K562 (cell line): ENCODE measurements at regions not wholly inside any gene's neighbourhood (a gene's known extent, or its start where the extent isn't known, plus 50 kb on each side); places are given as distances from the start of the nearest gene placed in this dataset.

ENCODE experiments used
- ATAC-seq: fragments of 200-7000 bp; cut with Tn5 transposase; 3 replicates; pipeline ENCODE4 v1.9.1; 2020; ENCODE audit warnings: moderate library complexity
- BruUV-seq: library from RNA; stranded (reverse); fragments of 400-500 nt; replicated peaks from 2 replicates; lab custom pipeline; 2021; lab: Mats Ljungman, UMichigan
- CTCF ChIA-PET: fragments of 300-600 bp; formaldehyde crosslinking; extraction: SDS; loops from one replicate; lab custom pipeline; 2021; ENCODE audit warnings: low intra/inter-chr PET ratio; lab: Yijun Ruan, JAX
- POLR2A ChIA-PET: fragments of 300-600, 350-650 bp; sonication (Branson Sonifier 250); formaldehyde crosslinking; extraction: SDS; loops from one replicate; lab custom pipeline; 2021; ENCODE audit warnings: antibody characterized with exemption, inconsistent platforms; lab: Yijun Ruan, JAX
- DNase-seq, 4 experiments: peaks; one replicate each; pipeline versions ENCODE4 v3.0.0 to v3.0.0-alpha.2; 2011 to 2018; ENCODE audit warnings: low spot score in 3 of 4, mixed read lengths in 3 of 4; ENCODE audit errors: extremely low read depth in 1 of 4
- FAIRE-seq: peaks from 2 replicates; lab custom pipeline; 2011; peaks lifted over from hg19 to GRCh38; lab: Jason Lieb, UNC
- H2AFZ ChIP-seq: 2 replicates; pipeline ENCODE4 v1.6.0; 2011; ENCODE audit warnings: low read depth, low read length, control low read depth, inconsistent platforms
- H3K27ac ChIP-seq: fragments of 200-600 bp; 3 replicates; pipeline ENCODE4 v1.8.0; 2011; ENCODE audit warnings: low read depth, mild to moderate bottlenecking, control low read depth, inconsistent platforms, low read length, moderate library complexity, mixed read lengths; ENCODE audit errors: extremely low read depth
- H3K27me3 ChIP-seq, 2 experiments: fragments of 300-600 bp in 1 of 2; 2 replicates in 1 of 2; 3 replicates in 1 of 2; pipeline versions ENCODE4 v1.6.0 to v1.8.0; 2011; ENCODE audit warnings: inconsistent platforms in 2 of 2, low read length in 2 of 2, mild to moderate bottlenecking in 1 of 2, mixed read lengths in 1 of 2, moderate library complexity in 1 of 2; ENCODE audit not compliant: control insufficient read depth in 2 of 2, insufficient read depth in 2 of 2
- H3K36me3 ChIP-seq: fragments of 300-600 bp; 3 replicates; pipeline ENCODE4 v1.8.0; 2011; ENCODE audit warnings: mild to moderate bottlenecking, low read length, inconsistent platforms; ENCODE audit not compliant: control insufficient read depth, insufficient read depth
- H3K4me1 ChIP-seq, 2 experiments: fragments of 200-600 bp in 1 of 2; replicated peaks in 1 of 2; 2 replicates in 1 of 2; 3 replicates in 1 of 2; pipeline versions ENCODE4 v1.5.1 to v1.8.0; 2011; ENCODE audit warnings: inconsistent platforms in 2 of 2, low read length in 2 of 2, mild to moderate bottlenecking in 1 of 2, mixed read lengths in 1 of 2, moderate library complexity in 1 of 2; ENCODE audit not compliant: control insufficient read depth in 2 of 2, insufficient read depth in 2 of 2
- H3K4me2 ChIP-seq: 2 replicates; pipeline ENCODE4 v1.6.1; 2011; ENCODE audit warnings: low read length, control low read depth, inconsistent platforms, mixed read lengths; ENCODE audit not compliant: insufficient read depth
- H3K4me3 ChIP-seq: fragments of 200-600 bp; sonication (generic), shearing (Covaris generic); 2 replicates; pipeline ENCODE4 v1.5.1; 2016; ENCODE audit warnings: control low read depth, inconsistent platforms
- H3K79me2 ChIP-seq: fragments of 200-600 bp; 3 replicates; pipeline ENCODE4 v1.8.0; 2011; ENCODE audit warnings: low read length, inconsistent platforms; ENCODE audit not compliant: control insufficient read depth, insufficient read depth
- H3K9ac ChIP-seq, 2 experiments: 2 replicates each; pipeline versions ENCODE4 v1.6.0 to v1.6.1; 2011; ENCODE audit warnings: low read depth in 2 of 2, low read length in 2 of 2, control low read depth in 1 of 2, inconsistent platforms in 1 of 2, mild to moderate bottlenecking in 1 of 2, mixed read lengths in 1 of 2; ENCODE audit not compliant: insufficient read depth in 1 of 2
- H3K9me1 ChIP-seq: one replicate; pipeline ENCODE4 v1.6.0; 2011; ENCODE audit warnings: inconsistent platforms, mild to moderate bottlenecking, low read length, moderate library complexity; ENCODE audit not compliant: control insufficient read depth, insufficient read depth
- H3K9me3 ChIP-seq: replicated peaks from 2 replicates; pipeline ENCODE4 v1.5.1; 2011; ENCODE audit warnings: low read depth, low read length, inconsistent platforms; ENCODE audit not compliant: control insufficient read depth, insufficient read depth
- H4K20me1 ChIP-seq: replicated peaks from 2 replicates; pipeline ENCODE4 v1.6.1; 2011; ENCODE audit warnings: low read length, inconsistent platforms, mixed read lengths; ENCODE audit not compliant: control insufficient read depth, insufficient read depth
- ATF1 ChIP-seq, 2 experiments: fragments of 450-650 bp in 1 of 2; IDR thresholded peaks; 2 replicates each; pipeline ENCODE4 v1.6.1; 2016; ENCODE audit warnings: missing compliant biosample characterization in 1 of 2, missing genetic modification characterization in 1 of 2
- ATF7 ChIP-seq: fragments of 450-650 bp; IDR thresholded peaks from 2 replicates; pipeline ENCODE4 v1.7.1; 2014; ENCODE audit warnings: mild to moderate bottlenecking, moderate library complexity
- CHD4 ChIP-seq: fragments of 200-600 bp; sonication (generic); IDR thresholded peaks from 3 replicates; pipeline ENCODE4 v1.6.1; 2012; ENCODE audit warnings: low read depth, mild to moderate bottlenecking, mixed read lengths, low read length, inconsistent platforms; ENCODE audit not compliant: insufficient read depth, insufficient replicate concordance, poor library complexity, severe bottlenecking
- CREB1 ChIP-seq, 2 experiments: sonication (generic) in 1 of 2; formaldehyde crosslinking in 1 of 2; IDR thresholded peaks; 2 replicates each; pipeline versions ENCODE4 v1.6.1 to v1.8.0; 2012 to 2022; ENCODE audit warnings: inconsistent platforms in 1 of 2, mild to moderate bottlenecking in 1 of 2, missing genetic modification reagents in 1 of 2, moderate library complexity in 1 of 2
- CREM ChIP-seq: IDR thresholded peaks from 2 replicates; pipeline ENCODE4 v1.6.1; 2014; ENCODE audit warnings: antibody characterized with exemption, low read depth
- JUN ChIP-seq, 2 experiments: sonication (generic) in 1 of 2; formaldehyde crosslinking in 1 of 2; IDR thresholded peaks; 2 replicates each; pipeline versions ENCODE4 v1.6.1 to v1.8.0; 2012 to 2022; ENCODE audit warnings: borderline replicate concordance in 2 of 2, mild to moderate bottlenecking in 2 of 2, improper control_type of control experiment in 1 of 2, low read depth in 1 of 2, low read length in 1 of 2, missing genetic modification reagents in 1 of 2
- JUND ChIP-seq, 2 experiments: IDR thresholded peaks; 2 replicates in 1 of 2; 3 replicates in 1 of 2; pipeline ENCODE4 v1.6.1; 2011; ENCODE audit warnings: borderline replicate concordance in 2 of 2, low read depth in 2 of 2, low read length in 2 of 2, improper control_type of control experiment in 1 of 2, missing biosample characterization in 1 of 2, missing genetic modification characterization in 1 of 2, missing genetic modification reagents in 1 of 2
- NFYB ChIP-seq: IDR thresholded peaks from 2 replicates; pipeline ENCODE4 v1.6.1; 2011; ENCODE audit warnings: mild to moderate bottlenecking, moderate library complexity; ENCODE audit not compliant: insufficient read length; ENCODE audit errors: extremely low read depth
- RBM25 ChIP-seq: fragments of 200-400 bp; formaldehyde crosslinking; IDR thresholded peaks from 2 replicates; pipeline ENCODE4 v1.6.1; 2018; ENCODE audit warnings: low read length, low read depth, moderate library complexity; ENCODE audit not compliant: severe bottlenecking
- TCFL5 ChIP-seq: fragments of 250-450 bp; sonication (Bioruptor Pico); conservative IDR thresholded peaks from 2 replicates; pipeline ENCODE4 v1.6.1; 2021; ENCODE audit warnings: mild to moderate bottlenecking, moderate library complexity, matching md5 sums
- WGBS: fragments of 100-300 bp; shearing (Covaris generic); methylation state at CpG from one replicate; pipeline ENCODE4 v1.1.6; 2016; ENCODE audit warnings: low coverage, mixed read lengths; ENCODE audit not compliant: insufficient coverage; ENCODE audit errors: missing lambda C conversion rate; 5-methylcytosine and 5-hydroxymethylcytosine counted together
- in situ Hi-C: fragments of 300-500 bp; cut with MboI; formaldehyde crosslinking; loops from 4 replicates; pipeline ENCODE4 v1.15.0; 2018; ENCODE audit warnings: inconsistent platforms, mixed read lengths
- intact Hi-C: fragments of 100-400 bp; cut with micrococcal nuclease; formaldehyde crosslinking; loops from 2 replicates; pipeline ENCODE4 v1.14.2; 2022
- TF ChIP-seq, protein P1 (sequence below), 2 experiments: IDR thresholded peaks; 2 replicates each; pipeline ENCODE4 v1.6.1; 2012; ENCODE audit warnings: improper control_type of control experiment in 2 of 2, low read depth in 2 of 2, low read length in 2 of 2, borderline replicate concordance in 1 of 2
- TF ChIP-seq, protein P2 (sequence below): fragments of 450-650 bp; IDR thresholded peaks from 2 replicates; pipeline ENCODE4 v1.6.1; 2016; ENCODE audit warnings: missing biosample characterization, missing genetic modification characterization
- TF ChIP-seq, protein P3 (sequence below): sonication (generic); formaldehyde crosslinking; IDR thresholded peaks from 2 replicates; pipeline ENCODE4 v1.8.1; 2022; ENCODE audit warnings: missing genetic modification reagents

DNA sequence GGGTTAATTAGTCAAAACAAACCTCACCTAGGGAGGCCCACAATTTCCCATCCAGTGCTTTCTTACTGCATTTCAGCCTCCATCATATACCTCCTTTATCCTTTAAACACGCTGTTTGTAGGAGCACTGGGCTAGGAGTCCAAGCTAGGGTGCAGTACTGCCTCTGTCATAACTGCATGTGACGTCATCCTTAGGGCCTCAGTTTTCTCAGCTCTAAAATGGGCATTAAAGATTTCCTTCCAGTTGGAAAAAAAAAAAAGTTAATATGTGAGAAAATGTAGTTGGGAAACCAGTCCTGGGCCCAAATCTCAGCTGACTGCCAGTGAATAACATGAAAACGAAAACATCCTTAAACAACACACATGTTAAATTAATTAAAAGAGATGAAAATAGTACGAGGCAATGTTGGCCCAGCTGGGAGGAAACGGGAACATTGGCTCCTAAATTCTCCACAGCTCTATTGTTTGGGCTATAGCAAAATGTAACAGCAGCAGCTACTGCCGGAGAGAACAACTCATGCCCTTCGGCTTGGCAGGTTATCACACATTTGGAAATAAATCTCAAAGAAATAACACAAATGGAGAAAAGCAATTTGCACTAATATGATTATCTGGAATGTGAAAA is 79.9 kb upstream of the CCDC167 start:
- no peak overlapping the region for H3K27ac ChIP-seq
- H3K4me1 ChIP-seq, result peaks cover 0 to 7% of the 10 kb centered on the region in 2 experiments; a peak in 2 of 5 replicates
- no peak for ATAC-seq
- WGBS, result 17% methylated on average over 7 of the region's 7 CpGs
- no peaks in the 10 kb centered on the region for H3K79me2 ChIP-seq
- H3K9ac ChIP-seq, result no peak overlapping the region
- peaks cover 11% of the 10 kb centered on the region; the same call in 1 of the 2 replicates for H4K20me1 ChIP-seq
- H3K9me3 ChIP-seq, result no peaks in the 10 kb centered on the region
- FAIRE-seq, result peak; percentile 35
- H2AFZ ChIP-seq, result no peak overlapping the region
- DNase-seq, result no peak
- BruUV-seq, result no TSS peak
- in situ Hi-C loops, result no loop called here
- POLR2A ChIA-PET, result interaction anchor here (0.6 to 2.5 kb wide), 6 partner anchors 11 to 561 kb away, joined by 3 to 6 read pairs (median 4); no protein-coding TSS in a partner anchor
- no peak overlapping the region for H3K4me2 ChIP-seq
- H3K4me3 ChIP-seq, result no peak overlapping the region
- no peaks in the 10 kb centered on the region for H3K9me1 ChIP-seq
- CTCF ChIA-PET, result interaction anchor here (0.7 kb wide), 1 partner anchor 112 kb away, joined by 4 read pairs; no protein-coding TSS in a partner anchor
- intact Hi-C loops, result no loop called here
- no peaks in the 10 kb centered on the region for H3K36me3 ChIP-seq
- H3K27me3 ChIP-seq, result peaks cover 50 to 69% of the 10 kb centered on the region in 2 experiments
- TF ChIP-seq NFYB, result no peak
- peak; percentile 92 for TF ChIP-seq RBM25
- peak; percentile 31; the same call in 1 of the 2 replicates for TF ChIP-seq ATF1 (CRISPR knock-in tag; IDR thresholded peaks at IDR 0.05)
- peak; percentile 89 for TF ChIP-seq ATF1 (tag; IDR thresholded peaks at IDR 0.05)
- TF ChIP-seq CHD4, result peak; percentile 63
- TF ChIP-seq CREM, result peak; percentile 82
- peak; percentile 64 for TF ChIP-seq JUND (IDR thresholded peaks at IDR 0.05; ENCODE audit: borderline replicate concordance, low read depth, low read length)
- peak; percentile 89 for TF ChIP-seq JUND (tag; IDR thresholded peaks at IDR 0.05; ENCODE audit: borderline replicate concordance, low read depth, low read length)
- TF ChIP-seq ATF7, result peak; percentile 90
- TF ChIP-seq, protein P1, sequence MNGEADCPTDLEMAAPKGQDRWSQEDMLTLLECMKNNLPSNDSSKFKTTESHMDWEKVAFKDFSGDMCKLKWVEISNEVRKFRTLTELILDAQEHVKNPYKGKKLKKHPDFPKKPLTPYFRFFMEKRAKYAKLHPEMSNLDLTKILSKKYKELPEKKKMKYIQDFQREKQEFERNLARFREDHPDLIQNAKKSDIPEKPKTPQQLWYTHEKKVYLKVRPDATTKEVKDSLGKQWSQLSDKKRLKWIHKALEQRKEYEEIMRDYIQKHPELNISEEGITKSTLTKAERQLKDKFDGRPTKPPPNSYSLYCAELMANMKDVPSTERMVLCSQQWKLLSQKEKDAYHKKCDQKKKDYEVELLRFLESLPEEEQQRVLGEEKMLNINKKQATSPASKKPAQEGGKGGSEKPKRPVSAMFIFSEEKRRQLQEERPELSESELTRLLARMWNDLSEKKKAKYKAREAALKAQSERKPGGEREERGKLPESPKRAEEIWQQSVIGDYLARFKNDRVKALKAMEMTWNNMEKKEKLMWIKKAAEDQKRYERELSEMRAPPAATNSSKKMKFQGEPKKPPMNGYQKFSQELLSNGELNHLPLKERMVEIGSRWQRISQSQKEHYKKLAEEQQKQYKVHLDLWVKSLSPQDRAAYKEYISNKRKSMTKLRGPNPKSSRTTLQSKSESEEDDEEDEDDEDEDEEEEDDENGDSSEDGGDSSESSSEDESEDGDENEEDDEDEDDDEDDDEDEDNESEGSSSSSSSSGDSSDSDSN (IDR thresholded peaks at IDR 0.05; ENCODE audit: borderline replicate concordance in 1 of 2, low read depth in 2 of 2, low read length in 2 of 2), result no peak
- TF ChIP-seq, protein P2, sequence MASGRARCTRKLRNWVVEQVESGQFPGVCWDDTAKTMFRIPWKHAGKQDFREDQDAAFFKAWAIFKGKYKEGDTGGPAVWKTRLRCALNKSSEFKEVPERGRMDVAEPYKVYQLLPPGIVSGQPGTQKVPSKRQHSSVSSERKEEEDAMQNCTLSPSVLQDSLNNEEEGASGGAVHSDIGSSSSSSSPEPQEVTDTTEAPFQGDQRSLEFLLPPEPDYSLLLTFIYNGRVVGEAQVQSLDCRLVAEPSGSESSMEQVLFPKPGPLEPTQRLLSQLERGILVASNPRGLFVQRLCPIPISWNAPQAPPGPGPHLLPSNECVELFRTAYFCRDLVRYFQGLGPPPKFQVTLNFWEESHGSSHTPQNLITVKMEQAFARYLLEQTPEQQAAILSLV (tag), result no peak
- TF ChIP-seq CREB1 (IDR thresholded peaks at IDR 0.05), result no peak
- peak; percentile 69 for TF ChIP-seq CREB1 (CRISPR knock-in tag; IDR thresholded peaks at IDR 0.05)
- TF ChIP-seq TCFL5, result no peak
- TF ChIP-seq, protein P3, sequence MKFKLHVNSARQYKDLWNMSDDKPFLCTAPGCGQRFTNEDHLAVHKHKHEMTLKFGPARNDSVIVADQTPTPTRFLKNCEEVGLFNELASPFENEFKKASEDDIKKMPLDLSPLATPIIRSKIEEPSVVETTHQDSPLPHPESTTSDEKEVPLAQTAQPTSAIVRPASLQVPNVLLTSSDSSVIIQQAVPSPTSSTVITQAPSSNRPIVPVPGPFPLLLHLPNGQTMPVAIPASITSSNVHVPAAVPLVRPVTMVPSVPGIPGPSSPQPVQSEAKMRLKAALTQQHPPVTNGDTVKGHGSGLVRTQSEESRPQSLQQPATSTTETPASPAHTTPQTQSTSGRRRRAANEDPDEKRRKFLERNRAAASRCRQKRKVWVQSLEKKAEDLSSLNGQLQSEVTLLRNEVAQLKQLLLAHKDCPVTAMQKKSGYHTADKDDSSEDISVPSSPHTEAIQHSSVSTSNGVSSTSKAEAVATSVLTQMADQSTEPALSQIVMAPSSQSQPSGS, result peak; percentile 87; the same call in 1 of the 2 replicates
- TF ChIP-seq JUN (IDR thresholded peaks at IDR 0.05; ENCODE audit: borderline replicate concordance, low read depth, low read length), result no peak
- peak; percentile 65; the same call in 1 of the 2 replicates for TF ChIP-seq JUN (CRISPR knock-in tag; IDR thresholded peaks at IDR 0.05; ENCODE audit: borderline replicate concordance)
